Glutamatergic neuron (in vitro differentiated cells): ENCODE measurements at regions not wholly inside any gene's neighbourhood (a gene's known extent, or its start where the extent isn't known, plus 50 kb on each side); places are given as distances from the start of the nearest gene placed in this dataset.

Experiments
- DNase-seq: peaks from one replicate; pipeline ENCODE4 v3.0.0; 2022
- H3K27ac Mint-ChIP-seq: one replicate; pipeline ENCODE4 v1.8.0; 2020; ENCODE audit warnings: mild to moderate bottlenecking, mixed read lengths, inconsistent platforms; ENCODE audit not compliant: unreplicated experiment
- H3K27me3 Mint-ChIP-seq: one replicate; pipeline ENCODE4 v1.8.0; 2020; ENCODE audit warnings: mild to moderate bottlenecking, moderate library complexity, mixed read lengths, inconsistent platforms; ENCODE audit not compliant: unreplicated experiment
- H3K36me3 Mint-ChIP-seq: one replicate; pipeline ENCODE4 v1.8.0; 2020; ENCODE audit warnings: mild to moderate bottlenecking, mixed read lengths, inconsistent platforms; ENCODE audit not compliant: unreplicated experiment
- H3K4me1 Mint-ChIP-seq: one replicate; pipeline ENCODE4 v1.8.0; 2020; ENCODE audit warnings: mild to moderate bottlenecking, low read depth, mixed read lengths, inconsistent platforms; ENCODE audit not compliant: unreplicated experiment
- H3K4me3 Mint-ChIP-seq: one replicate; pipeline ENCODE4 v1.8.0; 2020; ENCODE audit warnings: mild to moderate bottlenecking, mixed read lengths, inconsistent platforms; ENCODE audit not compliant: unreplicated experiment
- H3K9me3 Mint-ChIP-seq: one replicate; pipeline ENCODE4 v1.8.0; 2020; ENCODE audit warnings: mild to moderate bottlenecking, moderate library complexity, mixed read lengths, inconsistent platforms; ENCODE audit not compliant: unreplicated experiment
- TF ChIP-seq, protein P1 (sequence below): fragments of 200-600 bp; sonication (generic); IDR thresholded peaks from one replicate; pipeline ENCODE4 v1.5.0; 2021; ENCODE audit not compliant: partially characterized antibody, unreplicated experiment

GRCh38 chr5:69042915-69043654, 50.7 kb upstream of the SLC30A5 start:
- H3K4me3 Mint-ChIP-seq = peak overlapping the region; percentile 81
- TF ChIP-seq, protein P1, sequence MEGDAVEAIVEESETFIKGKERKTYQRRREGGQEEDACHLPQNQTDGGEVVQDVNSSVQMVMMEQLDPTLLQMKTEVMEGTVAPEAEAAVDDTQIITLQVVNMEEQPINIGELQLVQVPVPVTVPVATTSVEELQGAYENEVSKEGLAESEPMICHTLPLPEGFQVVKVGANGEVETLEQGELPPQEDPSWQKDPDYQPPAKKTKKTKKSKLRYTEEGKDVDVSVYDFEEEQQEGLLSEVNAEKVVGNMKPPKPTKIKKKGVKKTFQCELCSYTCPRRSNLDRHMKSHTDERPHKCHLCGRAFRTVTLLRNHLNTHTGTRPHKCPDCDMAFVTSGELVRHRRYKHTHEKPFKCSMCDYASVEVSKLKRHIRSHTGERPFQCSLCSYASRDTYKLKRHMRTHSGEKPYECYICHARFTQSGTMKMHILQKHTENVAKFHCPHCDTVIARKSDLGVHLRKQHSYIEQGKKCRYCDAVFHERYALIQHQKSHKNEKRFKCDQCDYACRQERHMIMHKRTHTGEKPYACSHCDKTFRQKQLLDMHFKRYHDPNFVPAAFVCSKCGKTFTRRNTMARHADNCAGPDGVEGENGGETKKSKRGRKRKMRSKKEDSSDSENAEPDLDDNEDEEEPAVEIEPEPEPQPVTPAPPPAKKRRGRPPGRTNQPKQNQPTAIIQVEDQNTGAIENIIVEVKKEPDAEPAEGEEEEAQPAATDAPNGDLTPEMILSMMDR = peak; percentile 95
- peak; percentile 62 for DNase-seq
- no peaks in the 10 kb centered on the region for H3K27me3 Mint-ChIP-seq
- no peaks in the 10 kb centered on the region for H3K36me3 Mint-ChIP-seq
- no peak overlapping the region for H3K27ac Mint-ChIP-seq
- H3K4me1 Mint-ChIP-seq = peaks cover 2% of the 10 kb centered on the region
- H3K9me3 Mint-ChIP-seq = no peaks in the 10 kb centered on the region

DNA sequence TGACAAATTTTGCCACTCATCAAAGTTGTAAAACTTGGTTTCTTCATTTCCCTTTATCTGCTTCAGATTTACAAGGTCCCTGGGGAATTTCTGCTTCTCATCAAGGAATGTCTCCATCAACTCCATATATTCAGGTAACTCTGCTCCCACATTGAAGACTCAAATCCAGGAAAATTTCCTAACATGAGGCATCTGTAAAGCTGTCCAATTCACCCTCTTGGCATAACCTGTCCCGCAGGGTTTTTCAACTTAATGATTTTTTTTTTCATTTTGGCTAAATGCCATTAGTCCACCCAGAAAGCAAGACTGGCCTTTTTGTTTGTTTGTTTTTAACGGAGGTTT, 50.2 kb upstream of the SLC30A5 start:
- Mint-ChIP-seq H3K27me3 (no peaks in the 10 kb centered on the region), H3K4me3 (peak overlapping the region; percentile 67)

More for the DNA sequence above, 50.2 kb upstream of the SLC30A5 start:
- DNase-seq = no peak
- no peak overlapping the region for H3K27ac Mint-ChIP-seq
- H3K9me3 Mint-ChIP-seq = no peaks in the 10 kb centered on the region
- TF ChIP-seq, protein P1 = no peak
- H3K36me3 Mint-ChIP-seq = no peaks in the 10 kb centered on the region
- peaks cover 2% of the 10 kb centered on the region for H3K4me1 Mint-ChIP-seq
